GM23338 (cell line): ENCODE measurements at regions not wholly inside any gene's neighbourhood (a gene's known extent, or its start where the extent isn't known, plus 50 kb on each side); places are given as distances from the start of the nearest gene placed in this dataset.

Experiments
- CREB1 ChIP-seq: fragments of 250-450 bp; sonication (Bioruptor Pico); IDR thresholded peaks from 2 replicates; pipeline ENCODE4 v1.5.0; 2020; ENCODE audit warnings: low read depth, mild to moderate bottlenecking, moderate library complexity
- ETS1 ChIP-seq: IDR thresholded peaks from 2 replicates; pipeline ENCODE4 v1.6.1; 2016; ENCODE audit warnings: antibody characterized with exemption
- EZH2 ChIP-seq: fragments of 200-600 bp; sonication (generic); IDR thresholded peaks from one replicate; pipeline ENCODE4 v1.8.0; 2017; ENCODE audit warnings: antibody characterized with exemption, mild to moderate bottlenecking, low read depth; ENCODE audit not compliant: unreplicated experiment
- EZH2phosphoT487 ChIP-seq: fragments of 200-600 bp; sonication (generic); IDR thresholded peaks from one replicate; pipeline ENCODE4 v1.8.1; 2018; ENCODE audit warnings: antibody characterized with exemption; ENCODE audit not compliant: unreplicated experiment
- JUNB ChIP-seq: IDR thresholded peaks from one replicate; pipeline ENCODE4 v1.6.1; 2016; ENCODE audit warnings: antibody characterized with exemption; ENCODE audit not compliant: unreplicated experiment
- POLR2AphosphoS5 ChIP-seq: IDR thresholded peaks from 2 replicates; pipeline ENCODE4 v1.6.1; 2016; ENCODE audit warnings: antibody characterized with exemption, low read depth
- REST ChIP-seq: IDR thresholded peaks from one replicate; pipeline ENCODE4 v1.6.1; 2018; ENCODE audit warnings: antibody characterized with exemption; ENCODE audit not compliant: unreplicated experiment
- STAT1 ChIP-seq: IDR thresholded peaks from one replicate; pipeline ENCODE4 v1.6.1; 2016; ENCODE audit warnings: antibody characterized with exemption; ENCODE audit not compliant: unreplicated experiment
- ZNF114 ChIP-seq: fragments of 250-450 bp; sonication (Bioruptor Pico); IDR thresholded peaks from 2 replicates; pipeline ENCODE4 v1.5.0; 2020; ENCODE audit warnings: mild to moderate bottlenecking, moderate library complexity
- ZNF462 ChIP-seq: fragments of 250-450 bp; sonication (Bioruptor Pico); IDR thresholded peaks from 2 replicates; pipeline ENCODE4 v1.5.0; 2020; ENCODE audit warnings: mild to moderate bottlenecking, moderate library complexity
- TF ChIP-seq, protein P1 (sequence below), 2 experiments: fragments of 200-600 bp in 1 of 2; sonication (generic) in 1 of 2; conservative IDR thresholded peaks; 2 replicates each; pipeline versions ENCODE4 v1.5.1 to v1.6.1; 2016 to 2017; ENCODE audit warnings: antibody characterized with exemption in 2 of 2, low read depth in 2 of 2, mild to moderate bottlenecking in 2 of 2, moderate library complexity in 1 of 2

DNA sequence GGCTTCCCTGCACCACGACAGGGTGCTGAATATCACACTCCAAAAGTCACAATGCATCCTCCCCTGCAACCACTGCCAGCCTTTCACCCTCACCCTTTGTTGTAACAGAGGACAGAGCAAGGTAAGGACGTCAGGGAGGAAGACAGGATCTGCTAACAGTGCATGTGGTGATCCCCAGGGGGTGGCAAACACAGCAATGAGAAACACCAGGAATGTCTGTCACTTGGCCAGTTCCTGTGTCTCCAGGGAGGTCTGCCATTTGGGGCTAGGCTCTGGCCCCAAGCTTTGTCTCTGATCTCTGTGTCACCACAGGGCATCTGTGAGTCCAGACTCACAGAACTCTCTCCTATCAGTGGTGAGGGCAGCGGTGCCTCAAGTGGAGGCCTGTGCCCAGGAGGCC is 54.3 kb upstream of the SLC24A5 start:
- TF ChIP-seq POLR2AphosphoS5 (no peak), ZNF462 (no peak), EZH2phosphoT487 (no peak), CREB1 (no peak), EZH2 (no peak), ZNF114 (CRISPR knock-in tag) (no peak), REST (no peak), ETS1 (no peak), STAT1 (no peak), JUNB (no peak)
- TF ChIP-seq, protein P1, sequence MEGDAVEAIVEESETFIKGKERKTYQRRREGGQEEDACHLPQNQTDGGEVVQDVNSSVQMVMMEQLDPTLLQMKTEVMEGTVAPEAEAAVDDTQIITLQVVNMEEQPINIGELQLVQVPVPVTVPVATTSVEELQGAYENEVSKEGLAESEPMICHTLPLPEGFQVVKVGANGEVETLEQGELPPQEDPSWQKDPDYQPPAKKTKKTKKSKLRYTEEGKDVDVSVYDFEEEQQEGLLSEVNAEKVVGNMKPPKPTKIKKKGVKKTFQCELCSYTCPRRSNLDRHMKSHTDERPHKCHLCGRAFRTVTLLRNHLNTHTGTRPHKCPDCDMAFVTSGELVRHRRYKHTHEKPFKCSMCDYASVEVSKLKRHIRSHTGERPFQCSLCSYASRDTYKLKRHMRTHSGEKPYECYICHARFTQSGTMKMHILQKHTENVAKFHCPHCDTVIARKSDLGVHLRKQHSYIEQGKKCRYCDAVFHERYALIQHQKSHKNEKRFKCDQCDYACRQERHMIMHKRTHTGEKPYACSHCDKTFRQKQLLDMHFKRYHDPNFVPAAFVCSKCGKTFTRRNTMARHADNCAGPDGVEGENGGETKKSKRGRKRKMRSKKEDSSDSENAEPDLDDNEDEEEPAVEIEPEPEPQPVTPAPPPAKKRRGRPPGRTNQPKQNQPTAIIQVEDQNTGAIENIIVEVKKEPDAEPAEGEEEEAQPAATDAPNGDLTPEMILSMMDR (conservative IDR thresholded peaks at IDR 0.05; ENCODE audit: low read depth in 2 of 2), result no peak
